Calu3 (cell line): ENCODE measurements at regions not wholly inside any gene's neighbourhood (a gene's known extent, or its start where the extent isn't known, plus 50 kb on each side); places are given as distances from the start of the nearest gene placed in this dataset.

ENCODE experiments used
- BruUV-seq: library from RNA; stranded (reverse); fragments of 400-500 nt; replicated peaks from 2 replicates; lab custom pipeline; 2021; lab: Mats Ljungman, UMichigan
- CTCF ChIA-PET: fragments of 300-600 bp; sonication (Branson Sonifier 250); formaldehyde crosslinking; loops from one replicate; lab custom pipeline; 2022; ENCODE audit warnings: antibody characterized with exemption; lab: Charles Lee
- DNase-seq: peaks from one replicate; pipeline ENCODE4 v3.0.0; 2022
- H3K27ac Mint-ChIP-seq: one replicate; pipeline ENCODE4 v1.8.0; 2022; ENCODE audit warnings: mixed read lengths; ENCODE audit not compliant: unreplicated experiment
- H3K27me3 Mint-ChIP-seq: one replicate; pipeline ENCODE4 v1.8.0; 2022; ENCODE audit warnings: mixed read lengths; ENCODE audit not compliant: unreplicated experiment
- H3K36me3 Mint-ChIP-seq: one replicate; pipeline ENCODE4 v1.8.0; 2022; ENCODE audit warnings: mild to moderate bottlenecking, moderate library complexity, mixed read lengths; ENCODE audit not compliant: insufficient read depth, unreplicated experiment
- H3K4me1 Mint-ChIP-seq: one replicate; pipeline ENCODE4 v1.8.0; 2022; ENCODE audit warnings: mild to moderate bottlenecking, low read depth, mixed read lengths; ENCODE audit not compliant: unreplicated experiment
- H3K4me3 Mint-ChIP-seq: one replicate; pipeline ENCODE4 v1.8.0; 2022; ENCODE audit warnings: mild to moderate bottlenecking, low read depth, moderate library complexity, mixed read lengths; ENCODE audit not compliant: unreplicated experiment
- H3K9me3 Mint-ChIP-seq: one replicate; pipeline ENCODE4 v1.8.0; 2022; ENCODE audit warnings: low read depth, mixed read lengths; ENCODE audit not compliant: unreplicated experiment
- intact Hi-C: fragments of 100-400 bp; cut with micrococcal nuclease; formaldehyde crosslinking; loops from one replicate; pipeline ENCODE4 v1.10.0; 2022; ENCODE audit not compliant: unreplicated experiment
- TF ChIP-seq, protein P1 (sequence below): fragments of 200-600 bp; IDR thresholded peaks from one replicate; pipeline ENCODE4 v1.8.0; 2022; ENCODE audit warnings: antibody characterized with exemption; ENCODE audit not compliant: unreplicated experiment

DNA sequence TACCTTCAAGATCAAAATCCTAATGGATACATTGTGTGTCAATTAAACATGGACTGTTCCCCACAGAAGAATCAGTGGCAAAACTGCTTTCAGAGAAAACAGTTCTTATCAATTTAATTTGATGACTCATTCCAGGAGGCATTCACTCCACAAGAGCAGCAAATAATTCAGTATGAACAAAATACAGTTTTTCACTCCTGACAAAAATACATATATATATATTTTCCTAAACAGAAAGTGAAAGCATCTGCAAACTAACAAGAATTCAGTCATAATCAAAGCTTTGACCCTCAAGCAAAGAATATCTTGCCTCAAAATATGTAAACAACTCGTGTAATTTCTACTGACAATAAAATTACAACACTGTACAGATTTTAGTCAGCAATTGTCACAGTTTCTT, 685.1 kb upstream of the SLC8A1 start:
- no TSS peak for BruUV-seq
- H3K27me3 Mint-ChIP-seq = no peaks in the 10 kb centered on the region

DNA sequence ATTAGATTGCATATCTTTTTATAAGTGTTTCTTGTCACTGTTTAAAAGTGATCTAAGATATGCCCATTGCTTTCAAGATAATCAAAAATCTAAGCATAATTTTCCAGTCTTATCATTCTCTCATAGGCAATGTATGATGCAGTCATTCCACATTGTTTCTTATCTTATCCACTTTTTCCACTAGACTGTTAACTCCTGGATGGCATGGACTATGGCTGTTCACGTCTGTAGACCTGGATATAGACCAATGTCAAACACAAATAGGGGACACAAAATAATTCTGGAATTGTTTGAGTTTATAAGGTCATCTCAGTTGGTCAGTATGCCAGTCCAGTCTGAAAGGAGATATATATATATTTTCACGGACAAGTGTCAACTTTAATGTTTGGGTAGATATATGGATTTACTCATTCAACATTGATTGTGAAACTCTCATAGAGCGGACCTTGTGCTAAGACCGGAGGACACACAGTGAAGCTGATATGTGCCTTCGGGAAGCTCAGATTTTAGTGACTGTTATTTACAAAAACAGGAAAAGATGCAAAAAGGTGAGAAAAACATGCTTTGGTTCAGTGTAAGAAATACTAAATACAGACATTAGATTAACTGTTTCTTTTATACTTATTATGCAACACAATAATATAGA, 689.4 kb upstream of the SLC8A1 start:
- H3K27me3 Mint-ChIP-seq = no peaks in the 10 kb centered on the region
- TF ChIP-seq, protein P1, sequence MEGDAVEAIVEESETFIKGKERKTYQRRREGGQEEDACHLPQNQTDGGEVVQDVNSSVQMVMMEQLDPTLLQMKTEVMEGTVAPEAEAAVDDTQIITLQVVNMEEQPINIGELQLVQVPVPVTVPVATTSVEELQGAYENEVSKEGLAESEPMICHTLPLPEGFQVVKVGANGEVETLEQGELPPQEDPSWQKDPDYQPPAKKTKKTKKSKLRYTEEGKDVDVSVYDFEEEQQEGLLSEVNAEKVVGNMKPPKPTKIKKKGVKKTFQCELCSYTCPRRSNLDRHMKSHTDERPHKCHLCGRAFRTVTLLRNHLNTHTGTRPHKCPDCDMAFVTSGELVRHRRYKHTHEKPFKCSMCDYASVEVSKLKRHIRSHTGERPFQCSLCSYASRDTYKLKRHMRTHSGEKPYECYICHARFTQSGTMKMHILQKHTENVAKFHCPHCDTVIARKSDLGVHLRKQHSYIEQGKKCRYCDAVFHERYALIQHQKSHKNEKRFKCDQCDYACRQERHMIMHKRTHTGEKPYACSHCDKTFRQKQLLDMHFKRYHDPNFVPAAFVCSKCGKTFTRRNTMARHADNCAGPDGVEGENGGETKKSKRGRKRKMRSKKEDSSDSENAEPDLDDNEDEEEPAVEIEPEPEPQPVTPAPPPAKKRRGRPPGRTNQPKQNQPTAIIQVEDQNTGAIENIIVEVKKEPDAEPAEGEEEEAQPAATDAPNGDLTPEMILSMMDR = no peak
- DNase-seq = no peak
- BruUV-seq = no TSS peak
- no peak overlapping the region for H3K4me3 Mint-ChIP-seq
- H3K27ac Mint-ChIP-seq = no peak overlapping the region
- no peaks in the 10 kb centered on the region for H3K4me1 Mint-ChIP-seq
- CTCF ChIA-PET = no interaction called here
- H3K9me3 Mint-ChIP-seq = no peaks in the 10 kb centered on the region
- intact Hi-C loops = no loop called here
- no peaks in the 10 kb centered on the region for H3K36me3 Mint-ChIP-seq

More for the DNA sequence above, 685.1 kb upstream of the SLC8A1 start:
- TF ChIP-seq, protein P1 = no peak
- CTCF ChIA-PET = no interaction called here
- no peak overlapping the region for H3K27ac Mint-ChIP-seq
- intact Hi-C loops = no loop called here
- no peaks in the 10 kb centered on the region for H3K9me3 Mint-ChIP-seq
- no peaks in the 10 kb centered on the region for H3K36me3 Mint-ChIP-seq
- H3K4me1 Mint-ChIP-seq = no peaks in the 10 kb centered on the region
- DNase-seq = no peak
- no peak overlapping the region for H3K4me3 Mint-ChIP-seq

DNA sequence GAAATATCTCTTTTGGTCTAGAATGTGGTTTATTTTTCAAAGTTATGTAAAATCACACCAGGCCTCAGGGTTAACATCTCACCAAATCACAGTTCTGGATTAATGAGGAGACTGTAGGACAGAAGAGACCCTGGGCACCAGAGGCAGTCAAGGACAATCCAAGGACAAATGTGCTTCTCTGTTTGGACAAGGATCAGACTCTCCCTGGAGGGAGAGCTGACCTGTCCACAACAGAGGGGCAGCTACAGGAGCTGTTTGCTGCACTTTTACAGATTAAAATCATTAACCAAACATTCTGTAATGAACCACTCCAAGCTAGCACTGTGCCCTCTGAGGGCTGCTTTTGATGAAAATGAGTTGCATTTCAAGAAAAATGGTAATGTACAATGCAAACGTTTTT, 690.6 kb upstream of the SLC8A1 start:
- H3K4me1 Mint-ChIP-seq = no peaks in the 10 kb centered on the region

DNA sequence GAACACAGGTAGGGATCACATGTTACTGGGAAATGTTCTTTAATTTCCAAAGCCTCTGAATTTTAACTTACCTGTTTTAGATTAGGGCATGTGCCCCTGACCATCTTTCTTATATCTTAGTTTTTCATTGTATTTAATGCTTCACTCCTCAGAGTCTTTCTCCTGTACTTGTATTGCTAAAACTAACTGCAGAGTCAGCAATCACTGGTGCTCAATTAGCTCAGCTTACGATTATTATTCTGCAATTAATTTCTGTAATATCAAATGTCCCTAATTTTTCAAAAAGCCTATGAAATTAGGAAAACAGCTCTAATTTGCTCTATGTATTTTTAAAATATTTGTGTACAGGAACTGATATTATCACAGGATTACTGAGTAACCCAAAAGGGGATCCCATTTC, 693.2 kb upstream of the SLC8A1 start:
- CTCF ChIA-PET = interaction anchor here (1.4 kb wide), 1 partner anchor 48 kb away, joined by 3 read pairs; no protein-coding TSS in a partner anchor
- DNase-seq = no peak
- TF ChIP-seq, protein P1 = no peak
- Mint-ChIP-seq H3K27me3 (no peaks in the 10 kb centered on the region), H3K4me1 (no peaks in the 10 kb centered on the region), H3K4me3 (no peak overlapping the region), H3K36me3 (no peaks in the 10 kb centered on the region), H3K27ac (no peak overlapping the region), H3K9me3 (no peaks in the 10 kb centered on the region)
- no TSS peak for BruUV-seq
- intact Hi-C loops = no loop called here

More for the DNA sequence above, 690.6 kb upstream of the SLC8A1 start:
- BruUV-seq = no TSS peak
- Mint-ChIP-seq H3K27me3 (no peaks in the 10 kb centered on the region), H3K27ac (no peak overlapping the region), H3K9me3 (no peaks in the 10 kb centered on the region), H3K4me3 (no peak overlapping the region), H3K36me3 (no peaks in the 10 kb centered on the region)
- DNase-seq = no peak
- CTCF ChIA-PET = no interaction called here
- TF ChIP-seq, protein P1 = no peak
- intact Hi-C loops = no loop called here
